ENCODE measurements at regions not wholly inside any gene's neighbourhood (a gene's known extent, or its start where the extent isn't known, plus 50 kb on each side); places are given as distances from the start of the nearest gene placed in this dataset.

DNA sequence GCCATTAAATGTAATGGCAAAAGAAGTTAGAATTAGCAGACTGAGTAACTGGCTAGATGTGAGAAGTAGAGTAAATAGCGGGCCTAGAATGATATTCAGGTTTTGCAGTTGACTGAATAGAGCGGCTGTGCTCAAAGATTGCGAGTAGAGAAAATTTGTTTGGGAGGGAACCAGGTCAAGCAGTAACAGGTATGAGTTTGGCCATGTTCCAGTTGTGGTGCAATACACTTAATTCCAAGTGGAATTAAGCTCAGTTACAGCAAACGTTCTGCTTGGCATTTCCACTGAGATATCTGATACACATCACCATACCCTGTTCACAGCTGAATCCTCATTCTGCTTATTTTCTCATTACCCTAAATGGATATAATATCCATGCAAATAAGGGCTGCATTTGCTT is 1382.9 kb downstream of the MRPL39 start:
- peak; percentile 10 to 15 for DNase-seq

GRCh38 chr21:24223624-24224023 is 1383.7 kb downstream of the MRPL39 start:
- DNase-seq: no peak

- DNase-seq: no peak
Observed at GRCh38 chr21:24222676-24223075, 1384.6 kb downstream of the MRPL39 start.

- DNase-seq: no peak
Observed at GRCh38 chr21:24220446-24220845, 1386.8 kb downstream of the MRPL39 start.

- no peak for DNase-seq
Observed at GRCh38 chr21:24217151-24217550, 1390.1 kb downstream of the MRPL39 start.

DNA sequence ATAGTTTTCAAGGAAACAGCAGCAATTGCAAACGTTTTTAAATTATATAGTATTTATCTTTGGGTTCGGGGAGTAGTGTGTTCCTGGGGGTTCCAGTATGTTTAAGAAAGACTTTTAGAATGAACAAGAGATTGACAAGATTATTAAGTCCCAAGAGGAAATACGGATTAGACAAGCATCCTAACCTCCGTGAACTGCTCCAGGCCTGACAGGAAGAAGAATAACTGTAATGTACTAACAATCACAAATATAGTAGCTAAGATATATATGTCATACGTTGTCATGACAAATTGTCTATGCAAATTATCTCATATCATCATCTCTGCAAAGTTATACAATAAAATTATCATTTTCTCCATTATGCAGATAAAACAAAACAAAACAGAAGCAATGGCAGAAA is 1397.2 kb downstream of the MRPL39 start:
- no peak for DNase-seq

- no peak for DNase-seq
Observed at GRCh38 chr21:24208562-24209260, 1398.6 kb downstream of the MRPL39 start.

DNA sequence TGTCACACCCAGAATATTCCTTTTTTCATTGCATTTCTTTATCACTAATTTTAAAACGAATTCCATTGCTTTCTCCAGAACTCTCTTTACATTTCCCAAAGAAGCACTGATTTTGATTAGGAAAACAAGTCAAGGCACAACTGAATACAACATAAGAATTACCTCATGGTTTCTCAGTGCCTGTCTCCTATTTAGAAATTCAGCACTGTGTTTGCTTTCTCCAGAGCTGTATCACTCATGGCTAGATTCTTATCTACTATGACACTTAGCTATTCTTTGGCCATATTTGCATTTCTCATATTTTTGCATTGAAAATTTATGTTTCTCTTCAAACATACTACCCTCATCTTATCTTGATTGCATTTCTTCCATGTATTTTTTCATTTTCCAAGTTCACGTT is 1402.0 kb downstream of the MRPL39 start:
- no peak for DNase-seq

- no peak for DNase-seq
Observed at GRCh38 chr21:24204641-24205040, 1402.6 kb downstream of the MRPL39 start.

GRCh38 chr21:24200052-24200451 is 1407.2 kb downstream of the MRPL39 start:
- no peak for DNase-seq

DNA sequence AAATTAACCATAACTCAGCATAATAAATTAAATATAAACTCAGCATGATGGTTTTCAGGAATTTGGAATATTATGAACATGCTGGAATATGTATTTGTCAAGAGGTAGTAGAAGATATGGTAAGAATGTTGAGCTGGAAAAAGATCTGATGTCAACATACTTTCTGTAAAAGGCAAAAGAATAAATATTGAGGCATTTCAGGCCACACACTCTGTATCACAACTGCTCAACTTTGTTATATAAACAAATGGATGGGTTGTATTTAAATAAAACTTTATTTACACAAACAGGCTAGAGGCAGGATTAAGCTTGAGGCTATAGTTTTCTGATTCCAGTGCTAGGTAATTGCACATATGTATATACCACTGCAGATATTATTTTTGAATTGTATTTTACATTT is 1409.4 kb downstream of the MRPL39 start:
- DNase-seq: no peak

- DNase-seq: no peak
Observed at GRCh38 chr21:24197132-24197643, 1410.1 kb downstream of the MRPL39 start.

- no peak for DNase-seq
Observed at GRCh38 chr21:24188506-24188905, 1418.8 kb downstream of the MRPL39 start.

- no peak for DNase-seq
Observed at GRCh38 chr21:24183077-24183476, 1424.2 kb downstream of the MRPL39 start.

DNA sequence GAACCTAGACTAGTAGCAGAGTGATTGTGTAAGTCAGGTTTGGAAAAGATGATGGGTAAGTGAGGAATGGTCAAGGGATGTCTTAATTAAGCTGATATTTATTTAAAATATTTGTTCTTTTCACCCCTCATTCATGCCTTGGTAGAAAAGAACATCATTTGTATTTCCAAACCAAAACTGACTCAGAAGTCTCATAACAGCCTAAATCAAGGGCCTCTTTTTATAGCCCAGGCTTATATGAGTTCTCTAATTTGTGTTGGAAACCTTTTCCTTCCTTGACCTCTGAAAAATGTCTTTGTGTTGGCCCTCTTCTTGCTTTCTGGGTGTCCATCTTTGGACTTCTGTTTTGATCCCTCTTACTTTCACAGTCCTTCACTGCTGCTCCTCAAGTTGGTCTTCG is 1428.2 kb downstream of the MRPL39 start:
- no peak for DNase-seq

DNA sequence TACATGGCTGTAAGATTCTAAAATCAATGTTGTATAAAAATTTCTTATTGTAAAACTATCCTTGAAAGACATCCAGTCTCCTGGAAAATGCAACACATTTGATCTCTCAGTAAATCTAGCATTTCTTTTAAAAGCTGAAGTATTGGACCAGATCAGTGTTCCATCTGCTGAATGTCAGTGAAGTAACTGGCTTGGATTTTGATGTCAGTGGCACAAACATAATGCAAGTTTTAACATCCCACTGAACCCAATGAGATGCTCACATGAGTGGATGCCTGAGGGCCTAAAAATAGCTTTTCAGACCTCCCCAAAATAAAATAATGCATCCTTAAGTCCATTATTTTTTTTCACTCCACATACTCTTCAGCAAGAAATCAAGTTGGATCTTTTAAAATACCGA is 1432.2 kb downstream of the MRPL39 start:
- DNase-seq: no peak

GRCh38 chr21:24171736-24172135 is 1435.5 kb downstream of the MRPL39 start:
- no peak for DNase-seq

GRCh38 chr21:24163539-24163938 is 1443.7 kb downstream of the MRPL39 start:
- no peak for DNase-seq

- DNase-seq: no peak
Observed at GRCh38 chr21:24160528-24160927, 1446.8 kb downstream of the MRPL39 start.

DNA sequence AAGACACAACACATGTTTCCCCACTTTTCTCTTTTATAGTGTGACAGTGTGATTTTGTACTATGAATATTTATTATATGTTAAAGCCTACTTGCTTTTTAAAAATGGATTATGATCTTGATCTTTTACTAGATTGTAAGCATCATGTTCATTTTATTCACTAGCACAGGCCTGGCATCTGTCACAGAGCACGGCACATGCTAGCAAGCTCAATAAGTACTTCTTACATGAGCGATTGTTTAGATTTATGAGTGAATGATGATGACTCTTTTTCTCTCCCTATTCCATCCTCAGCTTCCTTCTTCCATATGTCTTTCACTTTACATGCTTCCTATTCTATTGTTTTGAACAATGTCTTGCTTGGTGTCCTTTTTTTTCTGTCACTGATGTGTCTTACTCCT is 1454.1 kb downstream of the MRPL39 start:
- DNase-seq: no peak

DNA sequence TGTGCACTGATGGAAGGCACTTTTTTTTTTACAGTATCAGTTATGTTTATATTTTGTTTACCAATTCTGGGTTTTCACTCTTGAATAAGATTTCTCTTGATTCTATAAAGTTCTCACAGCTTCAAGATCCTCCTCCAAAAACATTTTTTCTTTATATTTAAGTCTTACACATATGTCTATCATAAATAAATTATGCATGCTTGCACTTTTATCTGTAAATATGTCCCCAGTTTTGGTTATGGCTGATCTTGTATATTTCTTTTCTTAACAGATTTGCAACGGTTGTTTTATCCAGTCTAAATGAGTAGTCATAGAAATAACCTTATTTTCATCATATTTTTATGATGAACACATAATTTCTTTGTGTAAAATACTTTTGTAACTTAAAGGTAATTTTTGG is 1456.5 kb downstream of the MRPL39 start:
- DNase-seq: no peak

DNA sequence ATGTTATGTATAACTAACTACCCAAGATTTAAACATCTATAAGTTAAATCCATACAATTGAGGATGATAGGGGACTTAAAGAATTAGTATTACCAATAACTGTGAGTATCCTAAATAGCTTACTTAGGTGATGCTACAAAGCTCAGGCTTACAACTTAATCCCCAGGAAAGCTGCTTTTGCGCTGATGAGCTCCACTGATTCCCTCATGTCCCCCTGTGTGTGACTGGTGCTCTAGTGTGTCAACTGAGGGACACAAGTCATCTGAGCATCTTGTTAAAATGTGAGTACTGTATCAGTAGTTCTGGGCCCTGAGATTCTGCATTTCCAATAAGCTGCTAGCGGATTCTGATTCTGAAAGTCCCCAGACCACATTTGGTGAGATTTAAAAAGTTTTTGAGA is 1458.8 kb downstream of the MRPL39 start:
- DNase-seq: no peak

GRCh38 chr21:24147674-24148073 is 1459.6 kb downstream of the MRPL39 start:
- no peak for DNase-seq

- DNase-seq: no peak
Observed at GRCh38 chr21:24131056-24131455, 1476.2 kb downstream of the MRPL39 start.

Data from right lung (tissue), 2 donors.